ENCODE measurements at regions not wholly inside any gene's neighbourhood (a gene's known extent, or its start where the extent isn't known, plus 50 kb on each side); places are given as distances from the start of the nearest gene placed in this dataset.

GRCh38 chr17:21523497-21524210, 147.5 kb downstream of the KCNJ12 start:
- no peak for TF ChIP-seq CTCF (IDR thresholded peaks at IDR 0.05; ENCODE audit: low read length)
- TF ChIP-seq EZH2 (optimal IDR thresholded peaks at IDR 0.05; ENCODE audit: low read depth, low read length) = no peak
